OCI-M2 (cell line): ENCODE measurements at regions not wholly inside any gene's neighbourhood (a gene's known extent, or its start where the extent isn't known, plus 50 kb on each side); places are given as distances from the start of the nearest gene placed in this dataset.
"Not testable (repeated sequence)": the region's sequence is repeated elsewhere in the genome, so short reads cannot be mapped to it uniquely, and the experiment has no call there.

Experiments used
- DNase-seq: peaks from one replicate; lab custom pipeline; 2025; ENCODE audit not compliant: unreplicated experiment; lab: John Stamatoyannopoulos, UW

DNA sequence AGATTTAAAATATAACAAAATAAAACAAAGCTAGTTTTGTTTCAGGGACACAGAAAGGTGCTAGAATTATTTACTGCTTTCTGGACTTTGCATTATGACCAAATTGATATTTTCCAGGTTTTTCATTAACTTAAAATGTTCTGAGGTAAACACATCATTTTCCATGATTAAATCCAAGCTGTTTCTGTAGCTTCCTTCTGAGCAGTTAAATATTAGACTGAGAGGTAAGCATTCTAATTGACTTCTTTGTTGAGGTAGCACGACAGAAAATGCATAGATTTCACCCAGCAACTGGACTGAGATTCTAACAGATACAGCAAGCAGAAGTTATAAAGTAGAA lies 98.3 kb downstream of the BMP4 start:
- DNase-seq: no peak

- no peak for DNase-seq
These were observed 98.8 kb downstream of the BMP4 start for GRCh38 chr14:53857625-53858344.

DNA sequence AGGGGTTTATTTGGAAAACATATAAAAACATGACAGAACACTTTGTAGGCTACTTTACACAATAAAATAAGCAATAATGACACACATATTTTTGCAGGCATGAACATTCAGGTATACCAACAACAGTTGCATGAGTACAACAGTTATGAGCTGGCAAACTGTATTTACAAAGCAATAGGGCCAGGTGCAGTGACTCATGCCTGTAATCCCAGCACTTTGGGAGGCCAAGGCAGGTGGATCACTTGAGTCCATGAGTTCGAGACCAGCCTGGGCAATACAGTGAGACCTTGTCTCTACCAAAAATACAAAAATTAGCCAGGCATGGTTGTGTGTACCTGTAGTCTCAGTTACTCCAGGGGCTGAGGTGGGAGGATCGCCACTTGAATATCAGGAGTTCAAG lies 101.1 kb downstream of the BMP4 start:
- DNase-seq: no peak

- no peak for DNase-seq
These were observed 101.5 kb downstream of the BMP4 start for GRCh38 chr14:53855127-53855526.

GRCh38 chr14:53851394-53852090 lies 105.1 kb downstream of the BMP4 start:
- DNase-seq: no peak

- no peak for DNase-seq
These were observed 105.8 kb downstream of the BMP4 start for GRCh38 chr14:53850714-53851296.

DNA sequence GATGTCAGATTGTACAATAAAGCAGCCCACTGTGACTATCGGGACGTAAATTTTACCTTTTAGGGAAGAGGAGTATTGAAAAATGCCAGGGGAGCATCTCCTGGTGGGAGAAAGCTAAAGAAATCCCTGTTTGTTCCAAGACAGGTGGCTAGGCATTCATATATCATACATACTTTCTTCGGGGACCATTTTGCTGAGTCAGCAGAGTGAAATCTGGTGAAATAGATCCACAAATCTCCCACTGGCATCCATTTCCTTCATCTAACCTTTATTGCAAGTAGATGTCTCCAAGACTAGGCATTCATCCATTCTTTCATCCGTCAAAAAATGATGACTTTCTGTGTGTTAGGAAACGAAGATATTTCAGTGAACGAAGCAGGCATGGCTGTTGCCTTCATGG lies 107.1 kb downstream of the BMP4 start:
- no peak for DNase-seq

GRCh38 chr14:53848854-53849253 lies 107.8 kb downstream of the BMP4 start:
- no peak for DNase-seq

DNA sequence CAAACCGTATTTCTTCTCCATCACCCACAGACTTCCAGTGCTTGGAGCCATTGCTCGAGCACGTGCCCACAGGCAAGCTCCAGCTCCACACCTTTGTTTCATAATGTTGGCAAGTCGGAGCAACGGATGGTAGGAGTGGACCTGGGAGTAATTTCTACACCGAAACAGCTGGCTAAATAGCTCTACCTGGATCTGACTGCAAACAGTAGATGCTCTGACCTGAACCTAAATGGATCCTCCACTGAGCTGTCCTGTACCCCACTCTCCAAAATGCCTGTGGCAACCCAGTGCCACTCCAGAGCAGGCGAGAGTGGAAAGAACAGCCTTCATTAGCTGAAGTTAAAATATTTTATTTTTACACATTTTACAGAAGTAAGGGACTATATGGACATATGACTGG lies 108.7 kb downstream of the BMP4 start:
- no peak for DNase-seq

DNA sequence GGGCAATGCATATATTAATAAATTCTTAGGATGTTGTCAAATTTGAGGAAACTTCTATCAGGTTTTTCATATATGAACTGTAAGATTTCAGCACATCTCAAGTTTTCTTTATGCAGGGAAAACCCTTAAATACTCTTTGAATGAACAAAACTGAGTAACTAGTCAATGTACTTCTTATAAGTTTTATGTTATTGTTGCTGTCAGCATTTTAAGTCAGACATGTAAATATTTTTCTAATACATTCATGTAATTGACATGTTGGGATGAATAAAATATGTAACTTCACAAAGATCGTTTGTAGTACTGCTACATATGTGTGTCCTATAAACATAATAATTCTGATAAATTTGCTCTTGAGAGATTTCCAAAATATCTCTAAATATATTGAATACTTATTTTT lies 109.6 kb downstream of the BMP4 start:
- no peak for DNase-seq

DNA sequence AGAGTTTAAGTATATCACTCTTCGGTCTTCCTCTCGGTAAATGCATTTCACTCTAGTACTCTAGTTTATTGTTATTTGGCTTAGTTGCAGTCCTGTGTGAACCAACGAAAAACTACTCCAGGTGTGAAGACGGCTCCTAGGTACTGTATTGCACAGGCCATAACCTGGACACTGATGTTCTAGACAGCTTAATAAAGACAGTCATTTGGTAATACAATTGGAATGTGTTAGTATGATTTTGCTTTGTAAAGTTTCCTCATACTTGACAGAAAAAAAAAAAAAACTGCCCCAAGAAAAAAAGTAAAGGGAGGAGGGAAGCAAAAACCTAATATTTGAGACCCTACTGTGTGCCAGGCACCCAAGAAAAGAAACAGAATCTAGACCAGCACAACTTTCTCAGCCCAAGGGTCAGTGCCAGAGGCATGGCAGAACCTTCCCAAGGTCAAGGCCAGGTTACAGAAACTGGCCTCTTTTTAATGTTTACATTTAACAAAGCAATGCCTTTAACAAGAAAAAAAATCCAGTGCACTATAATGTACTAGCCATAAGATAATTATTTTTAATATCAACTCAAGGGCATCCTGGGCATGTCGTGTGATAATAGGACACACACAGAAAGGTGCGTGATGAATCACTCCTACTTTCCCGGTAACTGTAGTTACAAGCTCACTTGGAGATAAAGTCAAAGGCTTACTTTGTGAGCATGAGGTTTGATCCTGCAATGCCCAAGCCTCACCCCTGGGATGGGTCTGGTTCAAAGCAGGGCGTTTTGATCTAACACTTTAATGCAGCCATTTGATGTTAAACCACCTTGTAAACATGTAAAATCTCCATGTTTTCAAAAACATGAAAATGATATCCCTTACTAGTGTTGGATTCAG lies 110.6 kb downstream of the BMP4 start:
- no peak for DNase-seq

DNA sequence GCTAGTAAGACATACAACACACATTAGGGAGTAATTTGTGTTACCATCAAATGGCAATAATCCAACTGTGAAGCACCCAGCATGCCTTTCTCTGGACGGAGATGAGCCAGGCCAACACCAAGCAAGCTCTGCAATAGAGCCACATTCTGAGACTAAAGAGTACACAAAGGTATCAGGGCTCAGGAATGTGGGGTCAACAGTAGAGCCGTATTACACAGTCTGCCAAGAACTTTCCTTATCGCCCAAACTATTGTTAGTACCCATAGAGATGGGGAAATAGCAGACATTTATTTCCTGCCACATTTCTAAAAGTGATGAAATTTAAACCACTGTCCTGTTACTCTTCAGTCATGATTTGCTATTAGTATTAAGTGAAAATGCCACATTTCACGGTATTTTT lies 113.7 kb downstream of the BMP4 start:
- no peak for DNase-seq

GRCh38 chr14:53841109-53842099 lies 115.2 kb downstream of the BMP4 start:
- DNase-seq: no peak

- DNase-seq: no peak
These were observed 116.2 kb downstream of the BMP4 start for GRCh38 chr14:53840444-53840843.

DNA sequence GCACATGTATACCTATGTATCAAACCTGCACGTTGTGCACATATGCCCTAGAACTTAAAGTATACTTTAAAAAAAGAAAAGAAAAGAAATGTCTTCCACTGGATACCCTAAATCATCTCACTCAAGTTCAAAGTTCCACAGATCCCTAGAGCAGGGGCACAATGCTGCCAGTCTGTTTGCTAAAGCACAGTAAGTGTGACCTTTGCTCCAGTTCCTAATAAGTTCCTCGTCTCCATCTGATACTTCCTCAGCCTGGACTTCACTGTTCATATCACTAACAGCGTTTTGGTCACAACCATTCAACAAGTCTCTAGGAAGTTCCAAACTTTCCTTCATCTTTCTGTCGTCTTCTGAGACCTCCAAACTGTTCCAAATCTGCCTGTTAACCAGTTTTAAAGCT lies 118.3 kb downstream of the BMP4 start:
- DNase-seq: no peak

- not testable (repeated sequence) for DNase-seq
These were observed 119.0 kb downstream of the BMP4 start for GRCh38 chr14:53837656-53838055.

GRCh38 chr14:53836551-53836950 lies 120.1 kb downstream of the BMP4 start:
- DNase-seq: no peak

GRCh38 chr14:53828820-53829219 lies 127.8 kb downstream of the BMP4 start:
- DNase-seq: no peak

- DNase-seq: no peak
These were observed 132.6 kb downstream of the BMP4 start for GRCh38 chr14:53824061-53824460.

DNA sequence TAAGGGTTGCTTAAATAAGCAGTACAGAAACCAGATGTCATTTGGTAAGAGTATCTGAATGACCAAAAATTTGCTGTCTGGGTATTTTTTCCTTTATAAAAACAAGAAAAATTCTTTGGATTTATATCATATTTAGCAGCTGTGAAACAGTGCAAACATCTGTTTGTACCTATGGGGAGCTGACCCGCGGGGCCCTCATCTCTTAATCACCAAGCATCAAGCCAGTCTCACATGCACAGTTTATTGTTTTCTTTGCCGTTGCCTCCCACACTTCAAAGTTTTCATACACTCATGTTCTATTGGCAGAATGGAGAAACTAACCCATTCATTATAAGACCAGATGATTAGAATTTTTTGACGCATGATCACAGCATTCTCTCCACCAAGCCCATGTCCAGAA lies 142.2 kb downstream of the BMP4 start:
- no peak for DNase-seq
